IMR-90 (cell line): ENCODE measurements at regions not wholly inside any gene's neighbourhood (a gene's known extent, or its start where the extent isn't known, plus 50 kb on each side); places are given as distances from the start of the nearest gene placed in this dataset.

ENCODE experiments used
- ATAC-seq: fragments of 200-7000 bp; cut with Tn5 transposase; 2 replicates; pipeline ENCODE4 v1.9.1; 2020; ENCODE audit warnings: low read depth, mild to moderate bottlenecking, moderate library complexity
- BruUV-seq: library from RNA; stranded (reverse); fragments of 400-500 nt; replicated peaks from 2 replicates; lab custom pipeline; 2021; lab: Mats Ljungman, UMichigan
- CTCF ChIA-PET: fragments of 300-600 bp; formaldehyde crosslinking; extraction: SDS; loops from one replicate; lab custom pipeline; 2021; ENCODE audit warnings: antibody characterized with exemption; lab: Yijun Ruan, JAX
- POLR2A ChIA-PET: fragments of 300-600 bp; sonication (Branson Sonifier 250); formaldehyde crosslinking; loops from one replicate; lab custom pipeline; 2022; ENCODE audit warnings: antibody characterized with exemption; ENCODE audit not compliant: unreplicated experiment; lab: Charles Lee
- DNase-seq: peaks from one replicate; pipeline ENCODE4 v3.0.0; 2013
- H2AFZ ChIP-seq: replicated peaks from 2 replicates; pipeline ENCODE3; 2013; ENCODE audit warnings: low read length, mild to moderate bottlenecking; ENCODE audit not compliant: poor library complexity
- H2AK5ac ChIP-seq: 2 replicates; pipeline ENCODE4 v1.6.1; 2013; ENCODE audit warnings: low read depth, low read length, inconsistent platforms
- H2AK9ac ChIP-seq: replicated peaks from 2 replicates; pipeline ENCODE3; 2013; ENCODE audit warnings: mild to moderate bottlenecking, low read depth, low read length, moderate library complexity; ENCODE audit not compliant: poor library complexity
- H2BK120ac ChIP-seq: 2 replicates; pipeline ENCODE4 v1.6.1; 2013; ENCODE audit warnings: low read depth, low read length, inconsistent platforms
- H2BK15ac ChIP-seq: 3 replicates; pipeline ENCODE4 v1.6.1; 2013; ENCODE audit warnings: low read depth, low read length, inconsistent platforms
- H2BK20ac ChIP-seq: 2 replicates; pipeline ENCODE4 v1.6.1; 2013; ENCODE audit warnings: low read depth, mild to moderate bottlenecking, inconsistent platforms, low read length, moderate library complexity
- H2BK5ac ChIP-seq: 2 replicates; pipeline ENCODE4 v1.6.1; 2013; ENCODE audit warnings: mild to moderate bottlenecking, low read depth, low read length, inconsistent platforms; ENCODE audit not compliant: poor library complexity, severe bottlenecking
- H3K14ac ChIP-seq: replicated peaks from 2 replicates; pipeline ENCODE4 v1.6.1; 2013; ENCODE audit warnings: low read depth, low read length, inconsistent platforms
- H3K18ac ChIP-seq: 2 replicates; pipeline ENCODE4 v1.6.1; 2013; ENCODE audit warnings: low read depth, low read length, control low read depth
- H3K23ac ChIP-seq: 2 replicates; pipeline ENCODE4 v1.6.1; 2013; ENCODE audit warnings: low read depth, low read length, inconsistent platforms
- H3K27ac ChIP-seq: 2 replicates; pipeline ENCODE4 v1.5.1; 2013; ENCODE audit warnings: mild to moderate bottlenecking, control low read depth, low read length; ENCODE audit not compliant: insufficient read depth
- H3K27me3 ChIP-seq: 2 replicates; pipeline ENCODE4 v1.6.1; 2013; ENCODE audit warnings: low read length; ENCODE audit not compliant: control insufficient read depth, insufficient read depth
- H3K36me3 ChIP-seq: 2 replicates; pipeline ENCODE4 v1.6.1; 2013; ENCODE audit warnings: low read length, mixed read lengths; ENCODE audit not compliant: control insufficient read depth, insufficient read depth
- H3K4ac ChIP-seq: 2 replicates; pipeline ENCODE4 v1.6.1; 2013; ENCODE audit warnings: low read depth, low read length, inconsistent platforms
- H3K4me1 ChIP-seq: 2 replicates; pipeline ENCODE4 v1.6.1; 2013; ENCODE audit warnings: low read length, mixed read lengths; ENCODE audit not compliant: control insufficient read depth, insufficient read depth
- H3K4me2 ChIP-seq: 2 replicates; pipeline ENCODE4 v1.6.1; 2013; ENCODE audit warnings: low read depth, mild to moderate bottlenecking, control low read depth, low read length, moderate library complexity
- H3K4me3 ChIP-seq: 2 replicates; pipeline ENCODE4 v1.5.1; 2013; ENCODE audit warnings: low read depth, mild to moderate bottlenecking, control low read depth, low read length, moderate library complexity; ENCODE audit not compliant: insufficient read depth
- H3K56ac ChIP-seq: 2 replicates; pipeline ENCODE4 v1.6.1; 2013; ENCODE audit warnings: low read length, inconsistent platforms; ENCODE audit not compliant: insufficient read depth; ENCODE audit errors: extremely low read depth
- H3K79me1 ChIP-seq, 2 experiments: 2 replicates each; pipeline ENCODE4 v1.6.1; 2013; ENCODE audit warnings: low read length in 2 of 2, inconsistent platforms in 1 of 2, low read depth in 1 of 2
- H3K9ac ChIP-seq: 2 replicates; pipeline ENCODE4 v1.6.1; 2013; ENCODE audit warnings: low read depth, low read length, control low read depth
- H3K9me1 ChIP-seq: 2 replicates; pipeline ENCODE4 v1.6.1; 2013; ENCODE audit warnings: low read length, inconsistent platforms; ENCODE audit not compliant: insufficient read depth
- H3K9me3 ChIP-seq: 2 replicates; pipeline ENCODE4 v1.6.1; 2013; ENCODE audit warnings: low read length; ENCODE audit not compliant: control insufficient read depth, insufficient read depth
- H4K20me1 ChIP-seq: 2 replicates; pipeline ENCODE4 v1.6.1; 2013; ENCODE audit warnings: low read length, inconsistent platforms; ENCODE audit not compliant: insufficient read depth
- H4K5ac ChIP-seq: 2 replicates; pipeline ENCODE4 v1.6.1; 2013; ENCODE audit warnings: mild to moderate bottlenecking, low read depth, low read length, control low read depth
- H4K8ac ChIP-seq, 2 experiments: 2 replicates each; pipeline ENCODE4 v1.6.1; 2013; ENCODE audit warnings: low read depth in 2 of 2, low read length in 2 of 2, control low read depth in 1 of 2, inconsistent platforms in 1 of 2
- H4K91ac ChIP-seq: 2 replicates; pipeline ENCODE4 v1.6.1; 2013; ENCODE audit warnings: low read depth, low read length, inconsistent platforms; ENCODE audit not compliant: insufficient read depth
- BHLHE40 ChIP-seq: fragments of 150-350 bp; IDR thresholded peaks from 2 replicates; pipeline ENCODE4 v1.6.1; 2016; ENCODE audit warnings: mild to moderate bottlenecking, low read depth, low read length
- CEBPB ChIP-seq: IDR thresholded peaks from 2 replicates; pipeline ENCODE4 v1.6.1; 2012; ENCODE audit warnings: low read depth, low read length, improper control_type of control experiment
- CHD1 ChIP-seq: IDR thresholded peaks from 2 replicates; pipeline ENCODE4 v1.6.1; 2012; ENCODE audit warnings: low read depth, low read length, improper control_type of control experiment
- CTCF ChIP-seq: conservative IDR thresholded peaks from 2 replicates; pipeline ENCODE4 v1.5.1; 2012; ENCODE audit warnings: mild to moderate bottlenecking, low read depth, low read length, improper control_type of control experiment
- ELK1 ChIP-seq: fragments of 150-350 bp; IDR thresholded peaks from 2 replicates; pipeline ENCODE4 v1.6.1; 2016; ENCODE audit warnings: low read depth, mild to moderate bottlenecking, low read length, moderate library complexity, borderline replicate concordance
- FOS ChIP-seq: fragments of 150-350 bp; IDR thresholded peaks from 2 replicates; pipeline ENCODE4 v1.6.1; 2016; ENCODE audit warnings: low read depth, low read length
- MAFK ChIP-seq: IDR thresholded peaks from 2 replicates; pipeline ENCODE4 v1.6.1; 2012; ENCODE audit warnings: low read depth, low read length, improper control_type of control experiment
- MAZ ChIP-seq: IDR thresholded peaks from 2 replicates; pipeline ENCODE4 v1.6.1; 2012; ENCODE audit warnings: low read depth, mild to moderate bottlenecking, low read length, improper control_type of control experiment, moderate library complexity, borderline replicate concordance
- MXI1 ChIP-seq: IDR thresholded peaks from 2 replicates; pipeline ENCODE4 v1.6.1; 2012; ENCODE audit warnings: low read depth, mild to moderate bottlenecking, low read length, moderate library complexity, borderline replicate concordance
- NFE2L2 ChIP-seq: fragments of 150-350 bp; IDR thresholded peaks from 2 replicates; pipeline ENCODE4 v1.6.1; 2016; ENCODE audit warnings: low read depth, mild to moderate bottlenecking, low read length
- POLR2A ChIP-seq: IDR thresholded peaks from 2 replicates; pipeline ENCODE4 v1.6.1; 2012; ENCODE audit warnings: mild to moderate bottlenecking, low read depth, low read length
- RAD21 ChIP-seq: IDR thresholded peaks from 2 replicates; pipeline ENCODE4 v1.6.1; 2012; ENCODE audit warnings: low read length, improper control_type of control experiment
- RCOR1 ChIP-seq: IDR thresholded peaks from 2 replicates; pipeline ENCODE4 v1.6.1; 2012; ENCODE audit warnings: mild to moderate bottlenecking, low read length, improper control_type of control experiment; ENCODE audit not compliant: insufficient replicate concordance
- RFX5 ChIP-seq: IDR thresholded peaks from 2 replicates; pipeline ENCODE4 v1.8.0; 2012; ENCODE audit warnings: low read depth, mild to moderate bottlenecking, low read length, moderate library complexity
- SMC3 ChIP-seq: fragments of 150-350 bp; IDR thresholded peaks from 2 replicates; pipeline ENCODE4 v1.6.1; 2016; ENCODE audit warnings: low read depth, mild to moderate bottlenecking, antibody characterized with exemption, low read length, moderate library complexity
- USF2 ChIP-seq: fragments of 150-350 bp; IDR thresholded peaks from 2 replicates; pipeline ENCODE4 v1.6.1; 2017; ENCODE audit warnings: mild to moderate bottlenecking, antibody characterized with exemption, low read length, low read depth
- WGBS, 2 experiments: methylation state at CpG; one replicate each; pipeline versions ENCODE4 v1.1.5 to v1.1.7; 2013; ENCODE audit warnings: missing lambda C conversion rate in 2 of 2; ENCODE audit not compliant: insufficient read length in 1 of 2; ENCODE audit errors: extremely low coverage in 2 of 2; 5-methylcytosine and 5-hydroxymethylcytosine counted together
- dilution Hi-C: fragments of 300-500 bp; cut with HindIII; formaldehyde crosslinking; loops from one replicate; pipeline ENCODE4 v1.14.3; 2018; ENCODE audit warnings: low sequenced_read_pairs; ENCODE audit not compliant: unreplicated experiment
- in situ Hi-C: fragments of 300-500 bp; cut with MboI; formaldehyde crosslinking; loops from 3 replicates; pipeline ENCODE4 v1.14.3; 2019; ENCODE audit warnings: low sequenced_read_pairs, inconsistent platforms, mixed read lengths
- intact Hi-C: fragments of 100-400 bp; cut with micrococcal nuclease; formaldehyde crosslinking; loops from 2 replicates; pipeline ENCODE4 v1.10.0; 2022

- Histone ChIP-seq H3K4ac (no peak overlapping the region), H3K4me1 (no peaks in the 10 kb centered on the region), H2BK5ac (no peak overlapping the region), H4K5ac (no peak overlapping the region), H2AFZ (no peak overlapping the region), H3K27me3 (no peaks in the 10 kb centered on the region), H2AK5ac (no peak overlapping the region), H3K4me3 (no peak overlapping the region), H3K27ac (no peak overlapping the region), H4K8ac (no peak overlapping the region), H2BK15ac (no peak overlapping the region), H3K9ac (no peak overlapping the region), H3K79me1 (no peaks in the 10 kb centered on the region), H3K4me2 (no peak overlapping the region), H3K23ac (no peak overlapping the region), H4K91ac (no peak overlapping the region), H2AK9ac (no peak overlapping the region), H3K9me1 (no peaks in the 10 kb centered on the region), H3K18ac (no peak overlapping the region), H3K56ac (no peak overlapping the region), H3K14ac (no peak overlapping the region), H3K36me3 (no peaks in the 10 kb centered on the region), H3K9me3 (no peaks in the 10 kb centered on the region), H4K20me1 (no peaks in the 10 kb centered on the region), H2BK20ac (no peak overlapping the region), H2BK120ac (no peak overlapping the region)
- intact Hi-C loops (no loop called here), in situ Hi-C loops (no loop called here), dilution Hi-C loops (no loop called here)
- ATAC-seq (no peak), DNase-seq (no peak)
- WGBS, 2 experiments: no CpG with 5 or more reads among the region's 2 CpGs
- POLR2A ChIA-PET: no interaction called here
- TF ChIP-seq POLR2A: no peak
- TF ChIP-seq MXI1: no peak
- TF ChIP-seq RCOR1: no peak
- no peak for TF ChIP-seq RFX5
- TF ChIP-seq NFE2L2: no peak
- TF ChIP-seq ELK1: no peak
- no peak for TF ChIP-seq RAD21
- no peak for TF ChIP-seq MAFK
- TF ChIP-seq FOS: no peak
- no peak for TF ChIP-seq MAZ
- TF ChIP-seq CEBPB: no peak
- TF ChIP-seq BHLHE40: no peak
- TF ChIP-seq SMC3: no peak
- TF ChIP-seq CTCF: no peak
- TF ChIP-seq USF2: no peak
- TF ChIP-seq CHD1: no peak
- CTCF ChIA-PET: no interaction called here
- no TSS peak for BruUV-seq
Measured at GRCh38 chr6:92130944-92131343, 1288.4 kb downstream of the EPHA7 start.
